ENCODE measurements at regions not wholly inside any gene's neighbourhood (a gene's known extent, or its start where the extent isn't known, plus 50 kb on each side); places are given as distances from the start of the nearest gene placed in this dataset.

GRCh38 chr7:79877874-79878465 is 256.7 kb upstream of the GNAI1 start:
- DNase-seq (ENCODE audit: insufficient read length, low spot score) (no peak), FAIRE-seq (no peak)

DNA sequence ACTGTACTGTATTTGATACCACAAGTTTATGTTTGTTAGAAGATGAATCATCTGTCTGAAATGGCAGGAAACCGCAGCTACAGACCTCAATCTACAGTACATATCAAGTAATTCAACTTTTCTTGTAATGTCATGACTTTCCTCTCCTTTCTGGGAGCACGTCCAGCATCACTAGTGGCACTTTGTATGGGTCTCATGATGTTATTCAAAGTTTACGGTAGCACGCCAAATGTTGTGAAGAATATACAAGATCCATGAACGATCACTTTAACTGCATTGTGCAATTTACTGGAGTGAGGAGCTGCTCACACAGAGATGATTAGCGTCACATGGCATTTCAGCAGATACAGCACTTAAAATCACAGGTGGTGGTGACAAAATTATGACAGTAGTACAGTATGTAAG is 257.8 kb upstream of the GNAI1 start:
- no peak for DNase-seq (ENCODE audit: insufficient read length, low spot score)

GRCh38 chr7:79874797-79875196 is 259.8 kb upstream of the GNAI1 start:
- DNase-seq (ENCODE audit: insufficient read length, low spot score) (no peak), FAIRE-seq (no peak)

More for the DNA sequence above, 257.8 kb upstream of the GNAI1 start:
- FAIRE-seq: no peak

GRCh38 chr7:79872176-79872575 is 262.5 kb upstream of the GNAI1 start:
- FAIRE-seq: no peak
- DNase-seq (ENCODE audit: insufficient read length, low spot score): no peak

DNA sequence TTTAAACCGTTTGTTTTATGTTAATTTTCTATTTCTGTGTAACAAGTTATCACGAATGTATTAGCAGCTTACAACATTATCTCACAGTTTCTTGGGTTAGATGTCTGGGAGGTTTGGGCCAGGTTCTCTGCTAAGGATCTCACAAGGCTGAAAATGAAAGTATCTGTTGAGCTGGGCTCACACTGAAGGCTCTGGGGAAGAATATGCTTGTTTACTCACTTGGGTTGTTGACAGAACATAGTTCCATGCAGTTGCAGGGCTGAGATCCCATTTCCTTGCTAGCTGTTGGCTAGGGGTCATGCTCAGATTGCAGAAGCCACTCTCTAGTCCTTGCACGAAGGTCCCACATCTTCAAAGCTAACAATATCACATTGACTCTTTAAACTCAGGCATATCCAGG is 266.6 kb upstream of the GNAI1 start:
- FAIRE-seq: no peak
- DNase-seq (ENCODE audit: insufficient read length, low spot score): no peak

DNA sequence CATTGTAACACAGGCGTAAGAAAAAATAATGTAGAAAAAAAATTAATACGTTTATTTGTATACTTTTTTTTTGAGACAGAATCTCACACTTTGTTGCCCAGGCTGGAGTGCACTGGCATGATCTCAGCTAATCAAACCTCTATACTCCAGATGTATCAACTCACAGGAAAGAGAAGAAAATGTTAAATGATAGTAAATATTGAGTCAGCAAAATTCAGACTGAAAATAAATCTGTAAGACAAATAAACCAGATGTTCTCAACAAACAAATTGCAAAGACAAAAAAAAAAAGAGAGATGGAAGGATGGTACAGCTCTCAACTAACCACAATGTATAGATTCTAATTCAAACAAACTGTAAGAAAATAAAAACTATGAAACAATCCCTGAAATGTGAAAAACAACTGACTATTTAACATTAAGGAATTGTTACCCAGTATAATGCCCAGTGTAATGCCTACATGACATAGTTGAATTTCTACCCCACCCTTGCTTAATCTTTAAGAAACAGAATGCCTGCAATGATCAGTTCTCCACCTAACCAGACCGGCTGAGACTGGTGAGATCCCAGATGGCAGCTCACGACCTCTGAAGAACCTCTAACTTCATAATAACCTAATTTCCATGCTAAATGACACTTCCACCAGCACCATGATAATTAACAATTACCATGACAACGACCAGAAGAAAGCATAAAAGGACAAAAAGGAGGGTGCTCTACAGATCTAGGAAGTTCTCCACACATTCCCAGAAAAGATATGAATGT is 272.0 kb upstream of the GNAI1 start:
- no peak for FAIRE-seq
- no peak for DNase-seq (ENCODE audit: insufficient read length, low spot score)

- DNase-seq (ENCODE audit: insufficient read length, low spot score) (no peak), FAIRE-seq (no peak)
Measured at GRCh38 chr7:79855172-79855571, 279.5 kb upstream of the GNAI1 start.

DNA sequence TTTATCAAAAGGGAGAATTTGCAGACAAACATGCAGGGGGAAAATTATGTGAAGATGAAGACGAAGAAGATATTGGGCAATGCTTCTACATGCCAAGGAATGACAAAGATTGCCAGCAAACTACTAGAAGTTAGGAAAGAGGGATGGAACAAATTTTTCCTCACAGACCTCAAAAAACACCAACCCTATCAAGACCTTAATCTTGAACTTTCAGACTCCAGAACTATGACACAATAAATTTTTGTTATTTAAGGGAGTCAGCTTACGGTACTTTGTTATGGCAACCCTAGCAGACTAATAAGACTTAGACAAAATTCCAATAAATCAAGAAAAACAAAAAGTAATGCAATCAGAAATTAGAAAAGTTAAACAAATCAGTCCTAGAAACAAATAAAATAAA is 280.0 kb upstream of the GNAI1 start:
- DNase-seq (ENCODE audit: insufficient read length, low spot score) (no peak), FAIRE-seq (no peak)

DNA sequence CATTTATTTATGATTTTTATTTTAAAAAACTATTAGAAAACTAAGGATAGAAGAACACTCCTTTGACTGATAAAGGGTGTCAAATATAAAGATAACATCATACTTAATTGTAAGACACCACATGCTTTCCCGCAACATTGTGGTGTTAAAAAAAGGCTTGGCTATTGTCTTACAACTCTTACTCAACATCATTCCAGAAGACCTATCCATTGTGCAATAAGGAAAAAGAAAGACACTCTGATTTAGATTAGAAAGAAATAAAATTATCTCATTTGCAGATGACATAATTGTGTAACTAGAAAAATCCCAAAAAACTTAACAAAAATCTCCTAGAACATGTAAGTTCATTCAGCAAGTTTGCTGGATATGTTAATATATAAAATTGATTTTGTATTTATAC is 296.7 kb upstream of the GNAI1 start:
- DNase-seq (ENCODE audit: insufficient read length, low spot score) (no peak), FAIRE-seq (no peak)

- FAIRE-seq (no peak), DNase-seq (ENCODE audit: insufficient read length, low spot score) (no peak)
Measured at GRCh38 chr7:79833616-79834015, 301.0 kb upstream of the GNAI1 start.

DNA sequence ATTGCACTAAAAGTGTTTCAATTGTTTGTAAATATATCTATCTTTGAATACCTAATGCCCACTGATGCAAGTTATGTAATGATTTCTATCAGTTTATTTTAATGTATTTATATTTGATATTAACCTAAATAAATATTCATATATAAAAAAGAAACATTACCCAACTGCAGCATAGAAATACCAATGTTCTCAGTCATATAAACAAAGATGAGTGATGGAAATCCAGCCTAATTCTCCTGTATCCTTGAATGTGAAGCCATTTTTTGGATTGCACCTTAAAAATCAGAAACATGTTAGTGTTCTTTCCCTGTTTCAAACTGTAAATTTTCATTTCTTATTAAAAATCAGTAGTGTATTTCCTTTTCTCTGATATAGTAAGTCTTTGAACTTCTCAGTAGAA is 305.8 kb upstream of the GNAI1 start:
- DNase-seq (ENCODE audit: insufficient read length, low spot score) (no peak), FAIRE-seq (no peak)

- FAIRE-seq (no peak), DNase-seq (ENCODE audit: insufficient read length, low spot score) (no peak)
Measured at GRCh38 chr7:79823246-79823951, 311.2 kb upstream of the GNAI1 start.

DNA sequence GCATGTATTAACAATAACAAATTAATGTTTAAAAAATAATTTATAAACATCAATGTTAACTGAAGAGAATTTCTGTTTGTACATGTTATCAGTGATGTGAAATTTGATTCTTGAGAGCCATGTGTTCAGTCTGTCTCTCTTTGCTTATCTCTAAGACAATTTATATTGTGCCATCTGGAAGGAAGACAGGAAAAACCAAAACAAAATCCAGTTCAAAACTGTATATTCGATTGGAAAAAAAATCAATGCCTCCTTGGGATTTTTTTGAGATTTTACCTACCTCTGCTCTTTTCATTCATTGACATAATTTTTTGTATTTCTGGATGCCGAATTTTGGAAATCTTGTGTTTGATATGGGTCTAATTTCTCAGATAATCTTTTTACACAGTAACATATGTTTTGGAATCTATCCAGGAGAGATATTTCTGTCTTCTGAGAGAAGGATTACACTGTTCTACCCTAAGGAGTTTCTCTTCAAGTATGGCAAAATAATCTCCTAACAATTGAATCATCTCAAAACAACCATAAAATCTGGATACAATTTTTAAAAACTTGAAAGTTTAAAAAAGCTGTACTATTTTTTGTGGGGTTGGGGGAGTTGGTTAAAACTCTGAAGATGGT is 311.9 kb upstream of the GNAI1 start:
- DNase-seq (ENCODE audit: insufficient read length, low spot score) (no peak), FAIRE-seq (no peak)

- no peak for DNase-seq (ENCODE audit: insufficient read length, low spot score)
- no peak for FAIRE-seq
Measured at GRCh38 chr7:79820387-79820786, 314.2 kb upstream of the GNAI1 start.

GRCh38 chr7:79810916-79811315 is 323.7 kb upstream of the GNAI1 start:
- FAIRE-seq (no peak), DNase-seq (ENCODE audit: insufficient read length, low spot score) (no peak)

- FAIRE-seq (no peak), DNase-seq (ENCODE audit: insufficient read length, low spot score) (no peak)
Measured at GRCh38 chr7:79806161-79806734, 328.4 kb upstream of the GNAI1 start.

- FAIRE-seq (no peak), DNase-seq (ENCODE audit: insufficient read length, low spot score) (no peak)
Measured at GRCh38 chr7:79790656-79791262, 337.3 kb upstream of the MAGI2 start.

DNA sequence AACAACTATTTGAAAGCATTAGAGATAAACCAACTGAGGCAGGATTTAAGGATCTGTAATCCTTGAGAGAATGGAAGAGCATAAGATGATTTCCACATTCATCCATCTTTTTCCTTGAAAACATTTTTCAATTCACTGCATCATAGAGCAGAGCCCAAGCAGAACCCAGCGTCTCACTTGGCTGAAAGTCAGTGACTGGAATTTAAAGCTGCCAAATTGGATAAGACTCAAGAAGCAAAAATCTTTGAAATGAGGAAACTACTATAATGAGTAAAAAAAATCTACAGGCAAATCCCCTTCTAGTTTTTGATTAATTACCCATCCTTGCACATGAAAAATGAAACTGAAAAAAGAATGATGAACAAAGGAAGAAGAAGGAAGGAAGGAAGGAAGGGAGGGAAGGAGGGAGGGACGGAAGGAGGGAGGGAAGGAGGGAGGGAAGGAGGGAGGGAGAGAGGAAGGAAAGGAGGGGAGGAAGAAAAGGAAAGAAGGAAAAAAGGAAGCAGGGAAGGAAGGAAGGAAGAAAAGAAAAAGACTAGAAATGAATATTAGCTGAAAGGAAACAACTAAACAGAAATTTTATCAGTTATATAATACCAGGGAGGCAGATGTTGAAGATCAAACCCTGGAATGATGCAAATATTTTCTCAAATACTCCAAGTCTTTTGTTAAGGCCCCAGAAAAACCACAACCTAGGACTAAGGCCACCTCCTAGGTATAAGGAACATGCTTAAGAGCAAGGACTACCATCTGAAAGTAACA is 336.3 kb upstream of the MAGI2 start:
- DNase-seq (ENCODE audit: insufficient read length, low spot score): no peak
- FAIRE-seq: no peak

DNA sequence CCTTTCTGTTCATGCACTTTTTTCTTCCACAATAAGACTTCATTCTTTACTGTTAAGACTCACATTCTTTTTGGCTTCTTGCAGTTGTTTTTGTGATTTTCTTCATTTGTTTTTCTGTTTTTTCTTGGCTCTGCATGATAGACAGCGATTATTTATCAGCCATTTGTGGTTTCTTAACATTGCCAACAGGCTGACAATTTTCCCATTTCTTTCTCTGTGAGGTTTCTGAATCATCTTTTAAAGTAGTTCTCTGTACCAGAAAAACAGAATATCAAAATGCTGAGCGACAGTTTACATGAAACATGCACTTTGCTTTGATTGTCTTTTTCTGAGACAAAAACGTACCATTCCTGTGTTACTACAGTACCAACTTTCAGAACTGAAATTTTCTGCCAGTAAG is 334.2 kb upstream of the MAGI2 start:
- FAIRE-seq (no peak), DNase-seq (ENCODE audit: insufficient read length, low spot score) (no peak)

DNA sequence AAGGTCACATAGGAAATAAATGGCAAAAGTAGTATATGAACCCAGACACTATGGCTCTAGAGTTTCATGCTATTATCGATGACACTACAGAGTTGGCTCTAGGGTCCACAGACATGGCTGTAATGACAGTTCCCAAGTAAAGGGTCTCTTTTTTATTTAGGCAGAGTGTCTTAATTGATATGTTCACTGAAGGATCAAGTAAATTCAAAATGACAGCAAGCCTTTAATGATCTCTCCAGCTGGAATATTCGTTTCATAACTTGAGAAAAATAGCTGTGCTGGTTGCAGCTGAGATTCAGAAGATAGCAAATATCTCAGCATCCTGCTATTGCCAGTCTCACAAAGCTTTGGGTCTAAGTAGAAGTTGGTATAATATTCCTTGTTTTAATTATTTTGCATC is 333.6 kb upstream of the MAGI2 start:
- no peak for DNase-seq (ENCODE audit: insufficient read length, low spot score)
- no peak for FAIRE-seq
